Dermis blood vessel endothelial cell (primary cell): ENCODE measurements at regions not wholly inside any gene's neighbourhood (a gene's known extent, or its start where the extent isn't known, plus 50 kb on each side); places are given as distances from the start of the nearest gene placed in this dataset.
"Not testable (repeated sequence)": the region's sequence is repeated elsewhere in the genome, so short reads cannot be mapped to it uniquely, and the experiment has no call there.

ENCODE experiments used
- DNase-seq: peaks from one replicate; pipeline ENCODE4 v3.0.0; 2010

DNA sequence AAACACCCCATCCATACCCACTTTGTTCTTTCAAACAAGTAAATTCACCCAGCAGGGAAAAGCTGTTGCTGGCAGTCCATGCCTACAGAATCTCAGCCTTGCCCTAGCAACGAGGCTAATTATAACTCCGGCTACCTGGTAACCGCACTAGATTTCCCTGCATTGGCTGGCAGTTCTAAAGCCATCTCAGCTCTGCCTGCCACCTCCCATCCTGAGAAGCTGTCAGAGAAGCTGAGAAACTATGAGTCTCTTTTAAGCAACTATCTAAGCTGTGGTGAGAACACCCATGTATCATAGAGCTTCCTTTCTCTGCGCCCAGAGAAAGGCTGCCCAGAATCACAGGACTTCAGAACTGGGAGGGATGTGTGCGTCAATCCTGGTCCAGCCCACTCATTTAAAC is 126.5 kb upstream of the NBPF9 start:
- DNase-seq: not testable (repeated sequence)

DNA sequence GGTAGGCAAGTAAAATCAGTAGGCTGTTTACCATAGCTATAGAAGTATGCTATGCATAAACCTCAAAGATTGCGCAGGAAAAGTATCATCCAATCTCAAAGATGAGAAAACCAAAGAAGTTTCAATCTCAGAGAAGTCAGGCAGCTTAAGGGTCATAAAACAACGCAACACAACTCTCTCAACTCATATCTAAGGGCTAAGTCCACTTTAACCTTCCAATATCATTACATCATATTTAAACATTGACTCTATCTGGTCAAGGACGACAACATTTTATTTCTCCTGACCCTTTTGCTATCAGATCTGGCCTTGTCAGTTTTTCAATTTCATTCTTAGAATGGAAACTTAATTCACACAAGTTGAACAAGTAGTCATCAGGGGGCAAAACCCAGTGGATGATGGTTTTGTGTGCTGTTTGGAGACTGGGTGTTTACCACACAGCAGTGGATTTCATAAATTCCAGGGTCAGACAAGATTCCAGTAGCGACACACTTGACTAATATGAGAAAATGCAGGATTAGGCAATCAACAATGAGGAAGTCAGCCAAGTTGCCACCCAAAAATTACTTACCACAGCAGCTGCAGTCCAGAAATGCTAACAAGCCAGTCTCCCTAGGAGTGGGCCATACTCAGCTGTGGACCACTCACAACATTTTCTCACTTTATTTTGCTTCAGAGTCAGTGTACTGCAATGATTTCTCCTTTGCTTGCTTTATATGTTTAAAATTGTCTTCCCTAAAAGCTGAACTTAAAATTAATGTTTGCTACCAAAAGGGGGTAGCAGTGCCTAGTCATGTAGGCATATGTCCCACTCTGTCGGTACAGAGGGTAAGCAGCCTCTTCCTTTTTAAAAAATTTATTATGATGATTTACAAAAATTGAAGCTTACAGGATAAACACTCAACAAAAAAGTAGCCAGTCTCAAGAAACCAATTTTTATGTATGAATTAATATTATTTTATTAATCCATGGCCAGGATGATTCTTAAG is 131.9 kb upstream of the NBPF9 start:
- DNase-seq: not testable (repeated sequence)

DNA sequence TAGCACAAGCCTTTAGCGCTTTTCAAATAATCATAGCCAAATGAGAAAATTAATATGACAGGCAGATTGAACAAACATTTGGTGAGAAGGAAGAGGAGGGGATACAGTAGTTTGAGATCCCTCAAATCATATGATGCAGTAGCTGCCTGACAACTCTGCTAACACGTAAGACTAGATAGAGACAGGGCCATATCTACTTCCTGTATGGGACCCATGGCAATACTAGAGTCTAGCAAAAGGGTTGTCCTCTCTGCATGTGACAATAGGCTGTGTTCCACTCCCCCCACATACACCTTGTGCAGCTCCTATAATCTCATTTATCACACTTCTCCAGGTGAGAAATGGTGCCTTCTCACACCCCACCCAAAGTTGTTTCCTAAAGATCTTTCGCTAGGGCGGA is 134.2 kb upstream of the NBPF9 start:
- DNase-seq: not testable (repeated sequence)

DNA sequence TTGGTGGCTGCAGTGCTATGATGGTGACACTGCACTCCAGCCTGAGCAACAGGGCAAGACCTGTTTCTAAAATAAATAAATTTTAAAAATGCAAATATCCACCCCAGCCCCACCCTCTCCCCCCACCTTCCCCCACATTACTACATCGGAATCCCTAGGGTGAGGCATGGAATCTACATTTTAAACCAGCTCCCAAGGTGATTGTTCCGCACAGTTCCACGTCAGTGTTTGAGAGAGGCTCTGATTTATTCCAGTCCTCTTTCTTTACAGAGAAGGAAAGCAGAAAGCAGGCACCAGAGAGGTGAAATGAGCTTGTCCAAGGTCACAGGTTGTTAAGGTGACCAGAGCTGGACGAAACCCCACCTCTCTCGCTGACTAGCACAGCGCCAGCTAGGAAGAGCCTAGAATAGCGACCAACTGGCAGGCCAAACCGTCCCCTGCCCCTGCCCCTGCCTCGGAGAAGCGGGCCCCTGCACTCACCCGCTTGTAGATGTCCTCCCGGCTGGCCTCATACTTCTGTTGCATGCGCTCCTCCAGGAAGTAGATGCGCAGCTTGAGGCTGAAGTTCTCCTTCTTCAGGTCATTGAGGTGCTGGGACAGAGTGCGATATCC is 136.7 kb upstream of the NBPF9 start:
- DNase-seq: not testable (repeated sequence)

DNA sequence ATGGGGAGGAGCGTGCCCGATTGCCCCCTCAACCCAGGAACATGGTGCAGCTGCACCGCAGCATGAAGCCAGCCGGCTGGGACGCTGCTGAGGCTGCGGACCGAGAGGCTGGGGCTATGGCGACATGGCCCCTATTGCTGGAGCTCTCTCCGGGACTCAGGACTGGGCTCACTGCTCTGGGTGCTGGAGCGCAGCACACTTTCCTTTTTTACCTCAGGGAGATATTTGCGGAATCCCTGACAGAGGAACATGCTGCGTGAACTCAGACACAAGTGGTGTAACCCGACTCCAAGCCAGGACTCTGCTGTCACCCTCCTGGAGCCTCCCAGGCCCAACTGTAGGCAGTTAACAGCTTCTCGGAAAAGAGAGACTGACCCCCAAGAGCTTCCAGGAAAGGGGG is 137.2 kb upstream of the NBPF9 start:
- not testable (repeated sequence) for DNase-seq

DNA sequence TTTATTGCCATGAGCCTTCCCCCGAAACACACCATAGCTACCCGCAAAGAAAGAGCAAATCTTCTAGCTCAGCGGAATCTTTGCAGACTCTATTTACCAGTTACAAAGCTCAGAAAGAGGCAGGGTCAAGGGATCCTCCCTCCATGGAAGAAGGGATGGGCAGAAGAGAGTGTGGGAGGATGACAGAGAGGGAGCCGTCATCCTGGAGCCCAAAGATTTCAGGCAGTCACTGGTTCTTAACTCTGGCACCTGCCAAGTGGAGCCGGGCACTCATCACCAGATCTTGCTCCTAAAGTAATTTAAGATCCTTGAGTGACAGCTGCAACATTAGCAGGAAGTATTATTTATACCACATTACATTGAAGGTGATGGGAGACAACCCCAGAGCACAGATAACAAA is 137.9 kb upstream of the NBPF9 start:
- not testable (repeated sequence) for DNase-seq

DNA sequence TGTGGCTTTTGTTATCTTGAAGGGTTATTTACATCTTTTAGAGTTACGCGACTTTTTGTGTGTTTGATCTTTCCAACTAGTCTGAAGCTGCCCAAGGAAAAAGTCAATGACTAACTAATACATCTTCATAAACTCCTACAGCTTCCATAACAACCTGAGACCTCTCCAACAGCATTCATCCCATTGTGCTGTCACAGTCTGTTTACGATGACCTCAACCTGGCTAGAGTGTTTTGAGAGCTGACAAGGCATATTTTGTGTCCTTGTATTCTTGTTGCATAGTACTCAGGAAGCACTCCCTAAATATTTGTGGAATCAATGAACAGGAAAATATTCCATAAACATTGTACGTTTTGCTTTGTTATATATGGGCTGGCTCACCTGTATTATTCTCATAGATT is 140.2 kb upstream of the NBPF9 start:
- not testable (repeated sequence) for DNase-seq

DNA sequence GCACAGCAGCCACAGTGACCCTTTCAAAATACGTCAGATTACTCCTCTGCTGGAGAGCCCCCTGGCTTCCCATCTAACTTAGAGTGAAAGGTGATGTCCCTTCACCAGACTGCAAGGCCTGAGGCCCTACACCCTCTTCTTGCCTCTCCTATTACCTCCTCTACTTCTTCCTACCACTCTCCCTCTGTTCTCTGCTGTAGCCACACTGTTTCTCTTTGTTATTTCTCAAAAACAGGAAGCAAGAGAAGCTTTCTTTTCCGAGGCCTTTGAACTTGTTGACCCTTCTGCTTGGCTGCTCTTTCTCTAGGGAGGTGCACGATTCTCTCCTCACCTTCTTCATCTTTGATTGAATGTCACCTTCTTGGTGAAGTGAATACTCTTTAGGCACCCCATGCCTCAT is 141.3 kb upstream of the NBPF9 start:
- not testable (repeated sequence) for DNase-seq

DNA sequence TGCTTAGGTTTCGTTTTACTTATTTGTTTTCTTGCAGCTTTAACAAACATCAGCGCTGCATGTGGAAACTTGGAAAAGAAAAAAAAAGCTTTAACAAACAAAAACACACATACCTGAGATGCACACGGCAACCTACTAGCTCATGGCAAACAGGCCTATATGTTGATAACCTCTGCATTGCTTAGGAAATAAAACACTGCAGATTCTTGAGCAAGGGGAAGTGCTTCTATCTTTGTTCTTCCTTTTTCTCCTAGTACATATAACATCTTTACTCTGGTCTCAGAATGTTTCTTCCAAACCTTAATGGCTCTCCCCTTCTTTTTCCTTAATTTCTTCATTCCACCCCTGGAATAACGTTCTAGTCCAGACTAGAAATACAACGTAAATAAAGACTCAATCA is 142.9 kb upstream of the NBPF9 start:
- DNase-seq: not testable (repeated sequence)

DNA sequence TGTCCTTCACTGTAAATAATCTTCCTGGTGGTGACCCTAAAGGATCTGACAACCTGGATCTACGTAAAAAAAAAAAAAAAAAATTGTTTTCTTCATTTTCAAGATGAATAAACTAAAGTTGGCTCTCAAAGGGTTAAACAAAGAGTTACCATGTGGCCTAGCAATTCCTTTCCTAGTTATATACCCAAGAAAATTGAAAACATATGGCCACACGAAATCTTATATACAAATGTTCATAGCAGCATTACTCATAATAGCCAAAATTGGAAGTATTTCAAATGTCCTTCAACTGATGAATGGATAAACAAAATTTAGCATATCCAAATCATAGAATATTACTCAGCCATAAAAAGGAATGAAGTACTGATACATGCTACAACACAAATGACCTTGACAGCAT is 145.3 kb upstream of the NBPF9 start:
- DNase-seq: not testable (repeated sequence)

DNA sequence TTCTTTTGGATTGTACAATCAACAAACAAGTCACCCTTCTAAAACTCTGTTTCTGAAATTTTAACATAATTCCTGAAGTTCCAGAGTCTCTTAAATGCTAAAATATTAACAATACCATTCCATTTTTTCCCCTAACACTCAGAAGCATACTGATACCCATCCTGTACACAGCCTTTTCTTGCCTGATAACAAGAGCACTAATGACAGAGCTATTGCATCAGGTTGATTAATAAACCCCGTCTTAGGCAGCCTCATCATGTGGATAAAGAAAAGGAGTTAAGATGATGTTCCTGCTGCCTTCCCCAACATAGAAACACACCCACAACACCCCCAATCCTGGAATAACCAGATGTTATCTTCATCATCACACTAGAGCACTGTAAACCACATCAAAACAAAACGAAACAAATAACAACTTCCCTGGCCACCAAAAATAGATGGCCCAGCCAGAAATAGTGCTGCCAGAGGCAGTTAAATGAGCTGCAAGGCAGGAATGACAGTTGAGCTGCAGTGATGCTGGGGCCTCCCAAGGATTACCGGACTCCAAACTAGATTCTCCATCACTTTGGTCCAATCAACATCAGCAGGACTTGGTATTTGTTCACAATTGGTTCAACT is 146.6 kb upstream of the NBPF9 start:
- not testable (repeated sequence) for DNase-seq

DNA sequence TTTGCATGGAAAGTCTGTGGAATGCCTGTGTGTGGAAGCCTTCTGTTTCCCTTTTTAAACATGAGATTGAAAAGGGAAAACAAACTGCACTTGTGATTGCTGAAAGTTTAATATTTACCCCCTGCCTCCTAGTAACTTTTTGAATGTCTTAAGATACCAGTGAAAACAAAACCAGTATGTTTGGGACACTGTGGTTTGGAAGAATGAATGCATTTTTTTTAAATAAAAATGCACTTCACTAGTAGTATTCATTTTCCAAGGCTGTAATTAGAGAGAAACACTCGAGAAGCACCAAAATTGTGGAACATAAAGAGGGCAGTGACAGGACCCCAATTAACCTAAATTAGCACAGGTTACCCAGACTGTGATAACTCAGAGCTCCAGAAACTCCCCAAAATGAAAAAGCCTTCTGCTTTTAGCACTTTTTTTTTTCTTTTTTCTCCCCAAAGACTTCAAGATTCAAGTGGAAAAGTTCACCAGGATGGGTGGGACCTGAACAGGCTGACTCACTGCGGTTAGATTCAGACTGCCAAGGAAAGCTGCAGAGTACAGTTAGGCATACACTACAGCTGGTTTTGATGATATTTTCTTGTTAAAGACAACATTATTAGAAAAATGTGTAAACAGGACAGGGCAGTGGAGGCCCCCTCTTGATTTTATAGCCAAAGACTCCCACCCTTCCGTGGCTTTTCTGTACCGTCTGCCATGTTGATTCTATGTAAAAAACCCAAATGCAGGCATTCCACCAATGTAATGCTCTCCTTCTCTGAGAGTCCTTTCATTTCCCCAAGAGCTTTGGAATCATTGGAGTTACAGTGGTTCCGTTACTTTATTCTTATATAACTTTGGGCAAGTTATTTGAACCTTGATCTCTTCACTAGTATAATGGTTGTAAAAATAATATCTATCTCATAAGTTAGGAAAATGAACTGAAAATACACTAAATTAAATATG is 151.8 kb upstream of the NBPF9 start:
- DNase-seq: not testable (repeated sequence)

DNA sequence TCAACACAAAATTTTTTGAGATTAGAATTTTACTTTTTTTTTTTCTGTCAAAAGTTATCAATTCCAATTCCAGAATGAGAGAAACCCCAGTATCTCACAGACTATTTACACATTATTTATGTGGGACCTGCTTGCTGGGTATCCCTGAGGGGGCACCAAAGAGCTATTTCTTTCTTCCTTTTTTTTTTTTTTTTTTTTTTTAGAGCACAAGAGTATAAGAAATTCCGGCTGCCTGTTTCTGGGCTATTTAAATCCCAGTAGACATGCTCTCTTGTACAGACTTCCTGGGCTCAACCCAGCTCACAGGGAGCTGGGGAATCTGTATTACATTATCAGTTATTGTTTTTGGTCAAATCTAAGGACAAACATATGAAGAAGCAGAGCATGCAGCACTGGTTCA is 156.9 kb upstream of the NBPF9 start:
- not testable (repeated sequence) for DNase-seq

DNA sequence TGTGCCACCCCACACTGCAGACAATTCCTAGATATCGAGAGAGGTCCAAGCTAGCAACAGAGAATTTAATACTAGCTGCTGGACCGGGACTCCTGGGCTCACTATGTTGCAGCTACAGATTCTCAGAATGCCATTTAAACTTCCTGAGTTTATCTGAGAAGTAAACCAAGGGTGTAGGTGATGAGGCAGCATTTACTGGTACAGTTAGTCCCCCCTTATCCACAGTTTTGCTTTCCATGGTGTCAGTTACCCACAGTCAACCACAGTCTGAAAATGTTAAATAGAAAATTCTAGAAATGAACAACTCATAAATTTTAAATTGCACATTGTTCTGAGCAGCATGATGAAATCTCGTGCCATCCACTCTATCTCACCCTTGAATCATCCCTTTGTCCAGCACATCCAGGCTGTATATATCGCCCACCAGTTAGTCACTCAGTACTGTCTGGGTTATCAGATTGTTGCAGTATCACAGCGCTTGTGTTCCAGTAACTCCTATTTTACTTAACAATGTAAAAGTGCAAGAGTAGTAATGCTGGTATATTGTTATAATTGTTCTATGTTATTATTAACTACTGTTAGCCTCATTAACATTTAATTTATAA is 157.5 kb upstream of the NBPF9 start:
- DNase-seq: not testable (repeated sequence)

DNA sequence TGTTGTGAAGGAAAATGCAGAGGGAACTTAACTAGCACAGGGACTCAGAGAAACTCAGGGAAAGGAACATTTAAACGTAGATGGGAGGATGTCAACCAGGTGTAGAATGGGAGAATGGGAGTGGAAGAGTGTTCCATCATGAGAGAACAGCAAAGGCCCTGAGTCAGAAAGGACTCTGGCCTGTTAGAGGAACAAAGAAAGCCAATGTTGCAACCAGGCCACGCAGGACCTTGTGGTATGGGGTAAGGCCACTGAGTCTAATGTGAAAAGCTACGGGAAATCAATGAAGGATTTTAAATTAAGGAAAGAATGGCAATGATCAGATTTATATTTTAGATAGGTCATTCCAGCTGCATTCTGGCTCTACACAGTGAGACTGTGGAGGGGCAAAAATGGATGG is 163.9 kb upstream of the NBPF9 start:
- DNase-seq: not testable (repeated sequence)

DNA sequence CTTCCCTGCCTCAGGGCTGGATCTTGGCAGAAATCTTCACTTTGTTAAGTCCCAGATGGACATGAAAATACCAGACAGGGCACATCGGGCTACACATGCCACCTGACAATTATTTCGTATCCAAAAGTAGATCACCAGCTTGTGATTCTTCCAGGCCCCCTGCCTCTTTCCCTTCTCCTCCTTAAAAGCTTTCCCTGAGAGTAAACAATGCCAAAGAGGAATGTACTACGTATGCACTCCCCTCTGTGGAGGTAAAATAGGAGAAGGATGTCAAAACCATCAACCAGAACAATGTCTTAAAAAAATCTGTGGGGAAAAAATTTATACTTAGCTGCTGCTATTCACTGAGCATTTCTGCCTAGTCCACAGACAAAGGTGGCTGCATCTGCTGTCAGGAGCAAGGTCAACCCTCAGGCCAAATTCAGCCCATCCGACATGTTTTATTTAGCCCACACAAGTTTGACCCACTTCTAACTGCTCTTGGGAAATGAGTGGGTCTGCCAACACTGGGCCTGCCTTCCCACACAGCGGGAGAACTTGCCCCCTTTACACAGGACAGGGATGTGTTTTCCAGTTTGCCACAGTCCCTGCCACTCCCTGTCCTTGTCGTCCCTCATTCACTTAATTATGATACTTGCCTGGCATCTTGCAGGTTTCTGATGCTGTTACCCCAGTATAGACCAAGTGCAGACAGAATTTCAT is 165.8 kb upstream of the NBPF9 start:
- not testable (repeated sequence) for DNase-seq

DNA sequence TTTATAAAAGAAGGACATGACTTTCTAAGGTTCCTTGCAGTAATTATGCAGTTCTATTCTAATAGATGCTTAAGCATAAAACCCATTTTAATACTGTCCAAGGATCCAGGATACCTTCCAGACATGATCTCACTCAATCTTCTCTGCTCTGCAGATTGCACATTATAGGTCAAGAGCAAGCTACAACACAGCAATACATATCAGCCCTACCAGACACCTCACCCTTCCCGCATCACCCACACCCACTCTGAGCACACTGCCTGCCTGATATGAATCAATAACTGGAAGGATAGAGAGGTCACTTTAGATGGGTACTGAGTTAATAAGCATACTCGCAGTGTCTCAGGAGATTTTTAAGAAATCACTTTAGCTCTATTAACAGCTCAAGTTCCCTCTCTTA is 166.5 kb upstream of the NBPF9 start:
- not testable (repeated sequence) for DNase-seq

DNA sequence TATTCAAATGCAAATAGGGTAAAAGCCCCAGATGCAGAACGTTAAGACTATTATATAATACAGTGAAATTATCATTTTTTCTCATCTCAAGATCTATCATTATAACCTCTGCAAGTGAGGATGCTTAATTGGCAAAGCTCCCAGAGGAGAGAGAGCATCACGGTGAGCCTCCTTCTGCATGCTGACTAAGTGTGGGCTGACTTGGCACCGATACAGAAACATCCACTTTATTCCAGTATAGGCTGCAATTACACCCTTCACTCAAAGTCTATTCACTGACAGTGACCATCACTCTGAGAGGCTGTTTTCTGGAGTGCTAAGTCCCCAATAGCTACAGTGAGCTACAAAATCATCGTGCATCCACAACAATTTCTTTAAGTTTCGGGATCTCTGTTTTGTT is 171.1 kb upstream of the NBPF9 start:
- not testable (repeated sequence) for DNase-seq

DNA sequence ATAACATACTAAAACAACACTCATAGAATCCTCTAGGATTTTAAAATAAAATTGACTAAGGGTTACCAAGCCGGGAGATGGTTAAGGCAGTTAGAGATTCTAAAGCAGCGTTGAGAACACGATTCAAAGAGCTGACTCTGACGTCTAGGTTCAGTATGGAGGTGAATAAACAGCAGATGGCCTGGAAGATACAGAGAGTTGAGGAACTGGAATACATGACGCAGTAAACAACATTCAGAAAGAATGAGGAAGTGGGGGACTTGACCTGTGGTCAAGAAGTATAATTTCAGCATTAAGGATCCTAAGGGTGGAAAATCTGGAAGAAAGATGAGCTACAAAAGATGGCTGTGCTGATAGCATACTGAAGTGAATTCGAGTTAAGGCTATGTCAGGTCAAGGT is 172.5 kb upstream of the NBPF9 start:
- DNase-seq: not testable (repeated sequence)

DNA sequence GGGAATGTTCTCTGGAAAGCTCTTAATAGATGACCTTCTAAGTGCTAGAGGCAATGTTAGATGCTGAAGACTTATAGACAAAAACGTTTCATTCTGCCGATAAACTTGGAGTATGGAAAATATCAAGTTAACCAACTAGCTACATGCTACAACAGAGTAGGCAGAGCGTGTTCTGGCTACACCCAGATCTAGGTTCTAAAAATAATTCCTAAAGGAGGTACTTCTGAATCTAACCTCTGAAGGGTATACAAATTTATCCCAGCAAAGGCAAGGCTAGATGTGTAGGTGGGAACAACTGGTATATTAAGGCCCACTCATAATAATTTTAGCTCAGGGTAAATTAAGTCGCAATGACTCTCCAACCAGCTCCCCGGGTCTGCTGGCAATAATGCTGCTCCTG is 173.1 kb upstream of the NBPF9 start:
- not testable (repeated sequence) for DNase-seq

DNA sequence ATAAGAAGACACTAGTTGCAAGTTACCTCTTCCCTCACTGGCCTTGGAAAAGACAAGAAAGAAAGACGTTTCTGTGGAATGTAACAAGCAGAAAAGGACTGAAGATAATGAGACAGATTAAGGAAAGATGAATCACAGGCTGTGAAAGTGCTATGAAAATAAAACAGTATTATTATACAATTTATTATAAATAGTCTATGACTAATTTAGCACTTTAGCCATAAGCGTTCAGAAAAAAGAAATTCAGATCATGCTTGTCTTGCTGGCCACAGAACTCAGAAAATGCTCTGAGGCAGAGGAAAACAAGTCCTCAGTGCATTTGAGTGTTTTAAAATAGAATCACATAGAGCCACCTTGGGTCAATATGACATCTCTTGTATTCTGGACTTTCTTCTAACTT is 174.8 kb upstream of the NBPF9 start:
- not testable (repeated sequence) for DNase-seq
